Esophagus muscularis mucosa (tissue), 4 donors: ENCODE measurements at regions not wholly inside any gene's neighbourhood (a gene's known extent, or its start where the extent isn't known, plus 50 kb on each side); places are given as distances from the start of the nearest gene placed in this dataset.

ENCODE experiments used
- DNase-seq: peaks from one replicate; pipeline ENCODE4 v3.0.0-alpha.2; 2017; ENCODE audit errors: extremely low spot score
- H3K27ac ChIP-seq, 4 donors: fragments of 200-600 bp; sonication (generic); replicated peaks in 1 of 4; 1 replicate in 3 of 4; 2 replicates in 1 of 4; pipeline ENCODE4 v1.5.1; 2016 to 2019; ENCODE audit warnings: mild to moderate bottlenecking in 1 of 4
- H3K27me3 ChIP-seq, 4 donors: fragments of 200-600 bp; sonication (generic); one replicate each; pipeline versions ENCODE4 v1.5.1 to v1.6.0; 2016 to 2019
- H3K36me3 ChIP-seq, 4 donors: fragments of 200-600 bp; sonication (generic); one replicate each; pipeline ENCODE4 v1.5.1; 2016 to 2019
- H3K4me1 ChIP-seq, 4 donors: fragments of 200-600 bp; sonication (generic); one replicate each; pipeline ENCODE4 v1.5.1; 2016 to 2019
- H3K4me3 ChIP-seq, 4 donors: fragments of 200-600 bp; sonication (generic); 1 replicate in 2 of 4; 2 replicates in 2 of 4; pipeline ENCODE4 v1.5.1; 2016 to 2019; ENCODE audit warnings: mild to moderate bottlenecking in 4 of 4, moderate library complexity in 1 of 4
- H3K9me3 ChIP-seq, 4 donors: fragments of 200-600 bp; sonication (generic); 1 replicate in 3 of 4; 2 replicates in 1 of 4; pipeline ENCODE4 v1.5.1; 2016 to 2019
- EP300 ChIP-seq: sonication (generic); formaldehyde crosslinking; IDR thresholded peaks from one replicate; pipeline ENCODE4 v1.6.1; 2017; ENCODE audit warnings: antibody characterized with exemption
- POLR2A ChIP-seq: fragments of 450-650 bp; IDR thresholded peaks from one replicate; pipeline ENCODE4 v1.6.1; 2017; ENCODE audit warnings: antibody characterized with exemption, moderate library complexity, mild to moderate bottlenecking, low read depth
- POLR2AphosphoS5 ChIP-seq, 2 donors: sonication (generic); formaldehyde crosslinking; IDR thresholded peaks; one replicate each; pipeline ENCODE4 v1.6.1; 2017; ENCODE audit warnings: antibody characterized with exemption in 2 of 2
- WGBS: methylation state at CpG from one replicate; pipeline ENCODE4 v1.1.5; 2018; 5-methylcytosine and 5-hydroxymethylcytosine counted together
- intact Hi-C: fragments of 100-400 bp; cut with DNase I; formaldehyde crosslinking; loops from one replicate; pipeline ENCODE4 v1.15.1; 2023
- TF ChIP-seq, protein P1 (sequence below), 3 experiments: fragments of 200-600 bp in 2 of 3; fragments of 450-650 bp in 1 of 3; sonication (generic) in 2 of 3; IDR thresholded peaks; one replicate each; pipeline ENCODE4 v1.5.1; 2017 to 2019; ENCODE audit warnings: antibody characterized with exemption in 3 of 3, mild to moderate bottlenecking in 2 of 3, moderate library complexity in 1 of 3

DNA sequence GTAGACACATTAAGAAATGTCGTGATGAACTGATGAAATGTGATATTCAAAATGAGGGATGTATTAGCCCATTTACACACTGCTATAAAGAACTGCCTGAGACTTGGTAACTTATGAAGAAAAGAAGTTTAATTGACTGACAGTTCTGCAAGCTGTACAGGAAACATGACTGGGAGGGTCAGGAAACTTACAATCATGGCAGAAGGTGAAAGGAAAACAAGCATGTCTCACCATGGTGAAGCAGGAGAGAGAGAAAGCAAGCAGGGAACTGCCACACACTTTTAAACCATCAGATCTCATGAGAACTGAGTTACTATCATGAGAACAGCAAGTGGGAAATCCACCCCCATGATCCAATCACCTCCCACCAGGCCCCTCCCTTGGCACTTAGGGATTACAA lies 1010.8 kb upstream of the CELF4 start:
- WGBS, result 95% methylated on average over 1 of the region's 1 CpG
- Histone ChIP-seq H3K4me1 (no peaks in the 10 kb centered on the region), H3K27ac (no peak overlapping the region), H3K9me3 (no peaks in the 10 kb centered on the region), H3K27me3 (no peaks in the 10 kb centered on the region), H3K36me3 (no peaks in the 10 kb centered on the region), H3K4me3 (no peak overlapping the region)
- intact Hi-C loops, result no loop called here
- no peak for TF ChIP-seq POLR2AphosphoS5 (IDR thresholded peaks at IDR 0.05)
- no peak for TF ChIP-seq POLR2A
- TF ChIP-seq EP300, result no peak
- TF ChIP-seq, protein P1, sequence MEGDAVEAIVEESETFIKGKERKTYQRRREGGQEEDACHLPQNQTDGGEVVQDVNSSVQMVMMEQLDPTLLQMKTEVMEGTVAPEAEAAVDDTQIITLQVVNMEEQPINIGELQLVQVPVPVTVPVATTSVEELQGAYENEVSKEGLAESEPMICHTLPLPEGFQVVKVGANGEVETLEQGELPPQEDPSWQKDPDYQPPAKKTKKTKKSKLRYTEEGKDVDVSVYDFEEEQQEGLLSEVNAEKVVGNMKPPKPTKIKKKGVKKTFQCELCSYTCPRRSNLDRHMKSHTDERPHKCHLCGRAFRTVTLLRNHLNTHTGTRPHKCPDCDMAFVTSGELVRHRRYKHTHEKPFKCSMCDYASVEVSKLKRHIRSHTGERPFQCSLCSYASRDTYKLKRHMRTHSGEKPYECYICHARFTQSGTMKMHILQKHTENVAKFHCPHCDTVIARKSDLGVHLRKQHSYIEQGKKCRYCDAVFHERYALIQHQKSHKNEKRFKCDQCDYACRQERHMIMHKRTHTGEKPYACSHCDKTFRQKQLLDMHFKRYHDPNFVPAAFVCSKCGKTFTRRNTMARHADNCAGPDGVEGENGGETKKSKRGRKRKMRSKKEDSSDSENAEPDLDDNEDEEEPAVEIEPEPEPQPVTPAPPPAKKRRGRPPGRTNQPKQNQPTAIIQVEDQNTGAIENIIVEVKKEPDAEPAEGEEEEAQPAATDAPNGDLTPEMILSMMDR (IDR thresholded peaks at IDR 0.05), result no peak
- DNase-seq, result no peak

DNA sequence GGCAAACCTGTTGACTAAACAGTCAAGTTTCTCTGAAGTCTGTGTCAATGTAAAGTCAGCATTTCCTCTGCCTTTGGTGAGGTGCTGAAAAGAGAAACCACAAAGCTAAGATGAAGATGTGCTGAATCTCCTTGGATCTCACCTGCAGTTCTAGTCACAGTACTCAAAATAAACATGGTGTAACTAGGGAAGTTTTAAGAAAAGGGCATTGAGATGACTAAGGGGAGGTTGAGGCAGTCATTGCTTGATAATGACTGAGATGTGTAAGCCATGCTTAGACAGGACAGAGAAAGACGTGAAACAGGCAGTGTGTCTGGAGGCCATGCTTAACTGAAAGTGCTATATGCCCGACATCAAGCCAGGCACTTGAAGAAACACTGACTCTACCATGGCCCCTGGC lies 1010.0 kb upstream of the CELF4 start:
- Histone ChIP-seq H3K27ac (no peak overlapping the region), H3K4me3 (no peak overlapping the region), H3K27me3 (no peaks in the 10 kb centered on the region), H3K36me3 (no peaks in the 10 kb centered on the region), H3K9me3 (no peaks in the 10 kb centered on the region), H3K4me1 (no peaks in the 10 kb centered on the region)
- intact Hi-C loops, result no loop called here
- 90% methylated on average over 2 of the region's 2 CpGs for WGBS
- TF ChIP-seq, protein P1 (IDR thresholded peaks at IDR 0.05), result no peak
- TF ChIP-seq POLR2AphosphoS5 (IDR thresholded peaks at IDR 0.05), result no peak
- no peak for TF ChIP-seq EP300
- TF ChIP-seq POLR2A, result no peak
- no peak for DNase-seq

DNA sequence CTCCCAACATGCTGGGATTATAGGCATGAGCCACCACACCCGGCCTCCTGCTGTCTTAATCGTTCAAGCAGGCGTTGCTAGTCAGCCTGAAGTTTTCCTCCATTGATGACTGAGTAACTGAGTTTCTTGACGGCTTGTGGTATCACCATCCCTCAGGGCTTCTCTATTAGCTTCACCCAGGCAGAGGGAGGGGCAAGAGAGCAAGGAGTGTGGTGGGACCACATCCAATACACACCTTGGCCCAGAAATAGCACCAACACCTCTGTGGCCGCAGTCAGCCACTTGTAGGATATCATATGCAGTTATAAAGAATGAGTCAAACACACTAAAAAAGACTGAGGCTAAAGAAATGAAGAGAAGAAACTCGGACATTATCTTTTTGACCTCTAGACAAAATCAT lies 1009.4 kb upstream of the CELF4 start:
- H3K27ac ChIP-seq, result no peak overlapping the region
- DNase-seq, result no peak
- no peaks in the 10 kb centered on the region for H3K27me3 ChIP-seq
- no peaks in the 10 kb centered on the region for H3K4me1 ChIP-seq
- H3K4me3 ChIP-seq, result no peak overlapping the region
- H3K36me3 ChIP-seq, result no peaks in the 10 kb centered on the region
- intact Hi-C loops, result no loop called here
- H3K9me3 ChIP-seq, result no peaks in the 10 kb centered on the region
- WGBS, result 87% methylated on average over 6 of the region's 6 CpGs
- no peak for TF ChIP-seq EP300
- TF ChIP-seq POLR2A, result no peak
- no peak for TF ChIP-seq POLR2AphosphoS5 (IDR thresholded peaks at IDR 0.05)
- TF ChIP-seq, protein P1 (IDR thresholded peaks at IDR 0.05), result no peak

DNA sequence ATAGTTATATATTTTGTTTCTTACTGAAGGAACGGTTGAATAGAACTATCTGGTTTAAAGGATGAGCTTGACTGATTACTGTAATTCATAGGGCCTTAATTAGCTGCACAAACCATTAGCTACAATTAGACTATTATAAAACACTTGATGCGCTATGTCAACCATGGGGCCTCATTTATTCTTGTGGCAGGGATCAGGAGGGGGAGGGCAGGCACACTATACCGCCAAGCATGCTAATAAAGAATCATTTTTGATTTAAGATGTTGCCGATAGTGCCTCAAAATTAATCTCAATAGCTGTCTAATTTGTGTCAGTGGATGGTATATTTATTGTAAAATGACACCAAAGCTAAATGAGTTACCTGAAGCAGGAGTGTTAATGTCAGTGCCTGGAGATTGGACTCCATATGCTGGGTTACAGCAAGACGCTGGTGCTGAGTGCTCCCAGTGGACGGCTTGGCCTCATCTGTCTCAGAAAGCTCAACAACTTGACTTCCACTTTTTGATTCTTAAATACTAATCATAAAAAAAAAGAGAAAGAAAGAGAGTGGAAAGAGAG lies 1007.0 kb upstream of the CELF4 start:
- TF ChIP-seq POLR2AphosphoS5 (IDR thresholded peaks at IDR 0.05), result no peak
- no peak for TF ChIP-seq POLR2A
- TF ChIP-seq, protein P1 (IDR thresholded peaks at IDR 0.05), result no peak
- no peak for TF ChIP-seq EP300
- H3K27me3 ChIP-seq, result no peaks in the 10 kb centered on the region
- H3K4me1 ChIP-seq, result no peaks in the 10 kb centered on the region
- intact Hi-C loops, result no loop called here
- no peaks in the 10 kb centered on the region for H3K36me3 ChIP-seq
- no peak overlapping the region for H3K4me3 ChIP-seq
- no peak overlapping the region for H3K27ac ChIP-seq
- DNase-seq, result no peak
- 94% methylated on average over 6 of the region's 6 CpGs for WGBS
- no peaks in the 10 kb centered on the region for H3K9me3 ChIP-seq

DNA sequence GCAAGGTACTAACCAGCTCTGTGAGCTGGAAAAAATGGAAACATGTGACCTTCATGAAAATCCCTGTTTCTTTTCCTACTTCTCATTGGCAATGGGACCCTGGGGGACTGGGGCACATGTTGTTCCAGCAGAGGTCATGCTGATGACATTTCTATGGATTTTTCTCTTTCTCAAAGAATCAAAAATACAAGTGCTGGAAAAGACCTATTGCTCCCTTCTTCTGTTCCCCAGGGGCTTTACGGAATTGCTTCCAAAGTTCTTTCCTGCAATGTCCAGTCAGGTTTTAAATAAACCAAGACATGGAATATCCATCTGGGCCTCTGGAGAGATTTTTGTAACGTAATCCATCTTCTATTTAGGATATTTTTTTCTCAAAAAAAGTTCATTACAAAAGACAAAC lies 1006.1 kb upstream of the CELF4 start:
- Histone ChIP-seq H3K27me3 (no peaks in the 10 kb centered on the region), H3K9me3 (no peaks in the 10 kb centered on the region), H3K4me3 (no peak overlapping the region), H3K27ac (no peak overlapping the region), H3K36me3 (no peaks in the 10 kb centered on the region), H3K4me1 (no peaks in the 10 kb centered on the region)
- TF ChIP-seq EP300, result no peak
- no peak for TF ChIP-seq POLR2A
- intact Hi-C loops, result no loop called here
- WGBS, result 42% methylated on average over 2 of the region's 2 CpGs
- DNase-seq, result no peak
